Lower leg skin (tissue), 4 donors: ENCODE measurements at regions not wholly inside any gene's neighbourhood (a gene's known extent, or its start where the extent isn't known, plus 50 kb on each side); places are given as distances from the start of the nearest gene placed in this dataset.
A peak's percentile ranks its signal among the peaks of the same experiment; 100 is the strongest.

ENCODE experiments used
- DNase-seq, 2 donors: peaks; one replicate each; pipeline ENCODE4 v3.0.0-alpha.2; 2019; ENCODE audit warnings: low spot score in 2 of 2
- H3K4me3 ChIP-seq: fragments of 200-600 bp; sonication (generic); 2 replicates; pipeline ENCODE4 v1.5.1; 2017; ENCODE audit warnings: mild to moderate bottlenecking, low read depth; ENCODE audit not compliant: poor library complexity, severe bottlenecking
- CTCF ChIP-seq, 3 donors: fragments of 450-650 bp; IDR thresholded peaks; one replicate each; pipeline ENCODE4 v1.5.1; 2016; ENCODE audit warnings: antibody characterized with exemption in 3 of 3, mild to moderate bottlenecking in 3 of 3, moderate library complexity in 2 of 3
- POLR2A ChIP-seq, 2 donors: fragments of 450-650 bp; IDR thresholded peaks; one replicate each; pipeline ENCODE4 v1.6.1; 2016 to 2017; ENCODE audit warnings: antibody characterized with exemption in 2 of 2, mild to moderate bottlenecking in 1 of 2, moderate library complexity in 1 of 2
- WGBS, 2 donors: methylation state at CpG; one replicate each; pipeline ENCODE4 v1.1.5; 2018; 5-methylcytosine and 5-hydroxymethylcytosine counted together
- intact Hi-C: fragments of 100-400 bp; cut with DNase I; formaldehyde crosslinking; loops from one replicate; pipeline ENCODE4 v1.15.0; 2023; ENCODE audit warnings: low total_unique reads

GRCh38 chr10:78471326-78471722 is 437.7 kb downstream of the RPS24 start:
- WGBS, 2 donors = 83 to 92% methylated on average over 8 of the region's 8 CpGs
- TF ChIP-seq POLR2A (IDR thresholded peaks at IDR 0.05) (no peak), CTCF (IDR thresholded peaks at IDR 0.05) (no peak)
- intact Hi-C loops = no loop called here
- H3K4me3 ChIP-seq = no peak overlapping the region
- DNase-seq = peak in 1 of 2 donors; percentile 8

- H3K4me3 ChIP-seq = no peak overlapping the region
- WGBS, 2 donors = 87 to 95% methylated on average over 11 of the region's 11 CpGs
- peak in 1 of 2 donors; percentile 6 for DNase-seq
- no peak for TF ChIP-seq CTCF (IDR thresholded peaks at IDR 0.05)
- no peak for TF ChIP-seq POLR2A (IDR thresholded peaks at IDR 0.05)
- intact Hi-C loops = no loop called here
Observed at GRCh38 chr10:78471723-78472550, 438.3 kb downstream of the RPS24 start.

- no peak for DNase-seq
- no peak overlapping the region for H3K4me3 ChIP-seq
- intact Hi-C loops = no loop called here
- TF ChIP-seq CTCF (IDR thresholded peaks at IDR 0.05) (no peak), POLR2A (IDR thresholded peaks at IDR 0.05) (no peak)
- 86 to 87% methylated on average over 7 of the region's 7 CpGs for WGBS, 2 donors
Observed at GRCh38 chr10:78472551-78472890, 438.9 kb downstream of the RPS24 start.

GRCh38 chr10:78473006-78473405 is 439.3 kb downstream of the RPS24 start:
- peak in 1 of 2 donors; percentile 3 for DNase-seq
- TF ChIP-seq CTCF (IDR thresholded peaks at IDR 0.05) (no peak), POLR2A (IDR thresholded peaks at IDR 0.05) (no peak)
- 84 to 92% methylated on average over 7 of the region's 7 CpGs for WGBS, 2 donors
- H3K4me3 ChIP-seq = no peak overlapping the region
- intact Hi-C loops = no loop called here

- H3K4me3 ChIP-seq = no peak overlapping the region
- 91 to 93% methylated on average over 3 of the region's 3 CpGs for WGBS, 2 donors
- DNase-seq = no peak
- intact Hi-C loops = no loop called here
- TF ChIP-seq POLR2A (IDR thresholded peaks at IDR 0.05) (no peak), CTCF (IDR thresholded peaks at IDR 0.05) (no peak)
Observed at GRCh38 chr10:78474743-78475142, 441.1 kb downstream of the RPS24 start.

- intact Hi-C loops = no loop called here
- H3K4me3 ChIP-seq = no peak overlapping the region
- DNase-seq = no peak
- TF ChIP-seq POLR2A (IDR thresholded peaks at IDR 0.05) (no peak), CTCF (IDR thresholded peaks at IDR 0.05) (no peak)
- 75 to 76% methylated on average over 7 of the region's 7 CpGs for WGBS, 2 donors
Observed at GRCh38 chr10:78475437-78475836, 441.8 kb downstream of the RPS24 start.
